ENCODE measurements at regions not wholly inside any gene's neighbourhood (a gene's known extent, or its start where the extent isn't known, plus 50 kb on each side); places are given as distances from the start of the nearest gene placed in this dataset.

- no peak overlapping the region for H3K4me3 ChIP-seq (ENCODE audit: control insufficient read depth, low read depth, low read length)
- DNase-seq (ENCODE audit: low read depth) = no peak
- no peak for TF ChIP-seq CTCF (IDR thresholded peaks at IDR 0.05; ENCODE audit: control insufficient read depth, insufficient read depth, low read depth, low read length, missing control alignments)
Measured at GRCh38 chr6:14791526-14791925, 454.3 kb upstream of the JARID2 start.

GRCh38 chr6:14792118-14792955, 453.5 kb upstream of the JARID2 start:
- DNase-seq (ENCODE audit: low read depth) = peak; percentile 79
- no peak for TF ChIP-seq CTCF (IDR thresholded peaks at IDR 0.05; ENCODE audit: control insufficient read depth, insufficient read depth, low read depth, low read length, missing control alignments)
- no peak overlapping the region for H3K4me3 ChIP-seq (ENCODE audit: control insufficient read depth, low read depth, low read length)

- DNase-seq (ENCODE audit: low read depth) = no peak
- no peak for TF ChIP-seq CTCF (IDR thresholded peaks at IDR 0.05; ENCODE audit: control insufficient read depth, insufficient read depth, low read depth, low read length, missing control alignments)
- no peak overlapping the region for H3K4me3 ChIP-seq (ENCODE audit: control insufficient read depth, low read depth, low read length)
Measured at GRCh38 chr6:14795451-14795850, 450.4 kb upstream of the JARID2 start.

DNA sequence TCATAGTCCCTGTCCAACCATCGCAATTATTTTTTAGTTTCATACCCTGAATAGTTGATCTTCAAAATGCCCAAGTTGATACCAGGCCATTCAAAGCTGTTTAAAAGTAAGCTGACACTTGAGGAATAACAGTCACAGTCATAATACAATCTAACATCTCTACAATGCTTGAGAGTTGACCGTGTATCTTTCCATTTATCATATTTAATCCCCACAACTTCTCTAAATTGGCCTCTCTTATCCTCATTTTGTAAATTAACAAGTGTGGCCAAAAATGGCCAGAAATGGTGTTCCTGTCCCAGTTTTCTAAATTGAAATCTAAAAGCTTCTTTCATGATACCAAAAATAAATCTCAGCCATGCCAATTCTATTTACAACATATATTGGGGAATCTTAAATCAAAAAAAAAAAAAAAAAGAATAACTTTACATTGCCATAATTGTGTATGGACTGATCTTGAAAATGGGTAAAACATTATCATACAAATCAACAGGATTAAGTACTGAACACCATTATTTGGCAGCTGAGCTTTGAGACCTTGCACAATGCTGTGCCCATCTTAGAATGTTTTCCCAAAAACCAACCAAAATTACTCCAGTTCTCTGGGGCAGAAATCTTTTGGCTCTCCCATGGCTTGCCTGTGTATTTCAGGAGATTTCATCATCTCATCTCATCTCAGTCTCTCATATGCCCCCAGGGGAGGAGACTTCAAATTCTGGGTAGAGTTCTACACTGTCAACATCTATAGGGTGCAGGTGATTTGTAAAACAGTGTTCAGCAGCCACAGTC, 448.7 kb upstream of the JARID2 start:
- TF ChIP-seq CTCF (IDR thresholded peaks at IDR 0.05; ENCODE audit: control insufficient read depth, insufficient read depth, low read depth, low read length, missing control alignments) = no peak
- DNase-seq (ENCODE audit: low read depth) = peak; percentile 49
- H3K4me3 ChIP-seq (ENCODE audit: control insufficient read depth, low read depth, low read length) = no peak overlapping the region

- no peak overlapping the region for H3K4me3 ChIP-seq (ENCODE audit: control insufficient read depth, low read depth, low read length)
- DNase-seq (ENCODE audit: low read depth) = no peak
- TF ChIP-seq CTCF (IDR thresholded peaks at IDR 0.05; ENCODE audit: control insufficient read depth, insufficient read depth, low read depth, low read length, missing control alignments) = no peak
Measured at GRCh38 chr6:14797875-14798593, 447.8 kb upstream of the JARID2 start.

DNA sequence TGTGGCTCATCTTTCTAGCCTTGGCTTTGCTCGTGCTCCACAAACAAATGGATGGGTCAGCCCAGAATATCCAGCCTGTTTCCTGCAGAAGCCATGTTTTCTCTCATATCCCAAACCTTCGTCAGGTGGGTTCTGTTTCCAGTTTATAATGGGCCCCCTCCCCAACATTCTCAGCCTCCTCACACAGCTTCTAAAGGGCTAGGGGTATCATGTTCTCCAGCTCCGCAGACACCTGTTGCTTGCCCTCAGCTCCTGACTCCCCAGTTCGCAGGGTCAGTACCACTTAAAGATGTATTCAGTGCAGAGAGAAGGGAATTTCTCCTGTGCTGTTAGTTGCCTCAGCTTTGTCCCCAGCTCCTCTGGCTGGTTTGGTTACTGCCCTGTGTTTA, 447.3 kb upstream of the JARID2 start:
- H3K4me3 ChIP-seq (ENCODE audit: control insufficient read depth, low read depth, low read length) = no peak overlapping the region
- no peak for TF ChIP-seq CTCF (IDR thresholded peaks at IDR 0.05; ENCODE audit: control insufficient read depth, insufficient read depth, low read depth, low read length, missing control alignments)

More for the DNA sequence above, 447.3 kb upstream of the JARID2 start:
- no peak for DNase-seq (ENCODE audit: low read depth)
